Adrenal gland (tissue), 9 donors: ENCODE measurements at regions not wholly inside any gene's neighbourhood (a gene's known extent, or its start where the extent isn't known, plus 50 kb on each side); places are given as distances from the start of the nearest gene placed in this dataset.

Experiments
- DNase-seq, 7 donors: peaks; one replicate each; pipeline ENCODE4 v3.0.0-alpha.2; 2019 to 2020
- H3K27ac ChIP-seq, 5 donors: fragments of 200-600 bp; sonication (generic) in 4 of 5; 1 replicate in 3 of 5; 2 replicates in 2 of 5; pipeline versions ENCODE4 v1.5.1 to v1.8.0; 2016 to 2020; ENCODE audit warnings: mild to moderate bottlenecking in 1 of 5
- H3K27me3 ChIP-seq: fragments of 200-600 bp; 2 replicates; pipeline ENCODE4 v1.8.0; 2021
- H3K36me3 ChIP-seq, 2 donors: fragments of 200-600 bp; replicated peaks in 1 of 2; 1 replicate in 1 of 2; 2 replicates in 1 of 2; pipeline versions ENCODE4 v1.5.1 to v1.8.0; 2018 to 2022
- H3K4me1 ChIP-seq, 2 donors: fragments of 200-600 bp; replicated peaks in 1 of 2; 1 replicate in 1 of 2; 2 replicates in 1 of 2; pipeline versions ENCODE4 v1.5.1 to v1.8.0; 2018 to 2021
- H3K4me3 ChIP-seq, 4 donors: fragments of 200-600 bp; sonication (generic) in 3 of 4; one replicate each; pipeline ENCODE4 v1.5.1; 2016 to 2018
- H3K9me3 ChIP-seq, 3 donors: fragments of 200-600 bp; sonication (generic) in 1 of 3; replicated peaks in 1 of 3; 1 replicate in 2 of 3; 2 replicates in 1 of 3; pipeline versions ENCODE4 v1.5.1 to v1.8.0; 2016 to 2021
- POLR2A ChIP-seq, 2 donors: fragments of 450-650 bp; IDR thresholded peaks; one replicate each; pipeline ENCODE4 v1.6.1; 2017; ENCODE audit warnings: antibody characterized with exemption in 2 of 2, mild to moderate bottlenecking in 2 of 2, moderate library complexity in 1 of 2
- WGBS, 4 donors: extraction: QIAGEN DNeasy Blood & Tissue Kit in 2 of 4; methylation state at CpG; one replicate each; pipeline versions ENCODE4 v1.1.5 to v1.1.7; 2013 to 2017; 5-methylcytosine and 5-hydroxymethylcytosine counted together
- intact Hi-C, 2 donors: fragments of 100-400 bp; cut with DNase I; formaldehyde crosslinking; loops; one replicate each; pipeline versions ENCODE4 v1.14.1 to v1.15.0; 2022 to 2023
- small RNA-seq, 2 donors: library from RNA; depleted of rRNA; stranded (forward); fragments of <200 nt; gene quantifications; one replicate each; pipeline ENCODE3, GENCODE V24; 2016
- TF ChIP-seq, protein P1 (sequence below), 6 experiments: fragments of 450-650 bp in 4 of 6; fragments of 200-600 bp in 2 of 6; sonication (generic) in 1 of 6; IDR thresholded peaks; 1 replicate in 5 of 6; 2 replicates in 1 of 6; pipeline versions ENCODE4 v1.5.1 to v1.8.0; 2016 to 2021; ENCODE audit warnings: antibody characterized with exemption in 6 of 6, mild to moderate bottlenecking in 2 of 6, moderate library complexity in 1 of 6
- donor health status: healthy with polysubstance abuse.
- donor health status: Bipolar disorder and iron deficiency.
- donor health status: DM: yes; HTN: yes; CAD: no.
- donor health status: DM: no; HTN: no; CAD: no.
- donor health status: DM: no; HTN: no; CAD: no.

DNA sequence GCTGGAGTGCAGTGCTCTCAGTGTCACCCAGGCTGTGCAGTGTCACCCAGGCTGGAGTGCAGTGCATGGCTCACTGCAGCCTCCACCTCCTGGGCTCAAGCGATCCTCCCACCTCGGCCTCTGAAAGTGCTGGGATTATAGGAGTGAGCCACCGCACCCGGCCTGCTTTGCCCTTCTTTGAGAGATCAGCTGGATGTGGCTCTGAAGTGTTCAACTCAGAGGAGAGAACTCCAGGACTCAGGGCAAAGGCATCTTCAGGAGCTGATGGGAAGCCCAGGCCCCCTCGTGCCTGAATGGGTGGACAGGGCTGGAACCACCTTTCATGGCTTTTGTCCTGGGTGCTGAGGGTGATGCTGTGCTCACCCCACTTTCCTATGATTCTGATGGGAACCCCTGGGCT is 52.0 kb upstream of the HAAO start:
- no peak for TF ChIP-seq POLR2A (IDR thresholded peaks at IDR 0.05)
- TF ChIP-seq, protein P1, sequence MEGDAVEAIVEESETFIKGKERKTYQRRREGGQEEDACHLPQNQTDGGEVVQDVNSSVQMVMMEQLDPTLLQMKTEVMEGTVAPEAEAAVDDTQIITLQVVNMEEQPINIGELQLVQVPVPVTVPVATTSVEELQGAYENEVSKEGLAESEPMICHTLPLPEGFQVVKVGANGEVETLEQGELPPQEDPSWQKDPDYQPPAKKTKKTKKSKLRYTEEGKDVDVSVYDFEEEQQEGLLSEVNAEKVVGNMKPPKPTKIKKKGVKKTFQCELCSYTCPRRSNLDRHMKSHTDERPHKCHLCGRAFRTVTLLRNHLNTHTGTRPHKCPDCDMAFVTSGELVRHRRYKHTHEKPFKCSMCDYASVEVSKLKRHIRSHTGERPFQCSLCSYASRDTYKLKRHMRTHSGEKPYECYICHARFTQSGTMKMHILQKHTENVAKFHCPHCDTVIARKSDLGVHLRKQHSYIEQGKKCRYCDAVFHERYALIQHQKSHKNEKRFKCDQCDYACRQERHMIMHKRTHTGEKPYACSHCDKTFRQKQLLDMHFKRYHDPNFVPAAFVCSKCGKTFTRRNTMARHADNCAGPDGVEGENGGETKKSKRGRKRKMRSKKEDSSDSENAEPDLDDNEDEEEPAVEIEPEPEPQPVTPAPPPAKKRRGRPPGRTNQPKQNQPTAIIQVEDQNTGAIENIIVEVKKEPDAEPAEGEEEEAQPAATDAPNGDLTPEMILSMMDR (IDR thresholded peaks at IDR 0.05), result no peak
- peak overlapping the region in 1 of 5 donors; percentile 34 for H3K27ac ChIP-seq
- WGBS, 4 donors, result 83 to 94% (median 91%) methylated on average over 1 to 5 of the region's 5 CpGs
- intact Hi-C loops, result no loop called here
- H3K4me1 ChIP-seq, result no peaks in the 10 kb centered on the region
- no peaks in the 10 kb centered on the region for H3K9me3 ChIP-seq
- H3K4me3 ChIP-seq, result no peak overlapping the region
- no peaks in the 10 kb centered on the region for H3K36me3 ChIP-seq
- H3K27me3 ChIP-seq, result no peaks in the 10 kb centered on the region
- peak in 1 of 7 donors; percentile 20 for DNase-seq

DNA sequence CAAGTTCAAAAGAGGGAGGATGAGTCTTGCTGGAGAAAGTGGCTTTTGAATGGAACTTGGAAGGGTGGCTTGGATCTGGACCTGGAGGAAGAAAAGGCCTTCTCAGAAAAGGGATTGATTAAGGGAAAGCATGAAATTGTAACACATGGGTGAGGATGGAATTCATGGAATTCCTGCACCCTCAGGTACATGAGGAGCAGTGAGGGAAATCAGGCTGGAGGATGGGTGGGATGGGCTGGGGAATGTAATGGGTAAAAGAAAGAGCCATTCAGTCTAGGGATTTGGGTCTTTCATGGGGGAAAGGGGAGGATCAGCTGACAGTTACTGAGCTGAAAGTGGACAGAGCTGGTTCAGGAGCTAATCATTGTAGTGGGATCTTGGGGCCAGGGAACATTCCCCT is 51.2 kb upstream of the HAAO start:
- no peak overlapping the region for H3K27ac ChIP-seq

DNA sequence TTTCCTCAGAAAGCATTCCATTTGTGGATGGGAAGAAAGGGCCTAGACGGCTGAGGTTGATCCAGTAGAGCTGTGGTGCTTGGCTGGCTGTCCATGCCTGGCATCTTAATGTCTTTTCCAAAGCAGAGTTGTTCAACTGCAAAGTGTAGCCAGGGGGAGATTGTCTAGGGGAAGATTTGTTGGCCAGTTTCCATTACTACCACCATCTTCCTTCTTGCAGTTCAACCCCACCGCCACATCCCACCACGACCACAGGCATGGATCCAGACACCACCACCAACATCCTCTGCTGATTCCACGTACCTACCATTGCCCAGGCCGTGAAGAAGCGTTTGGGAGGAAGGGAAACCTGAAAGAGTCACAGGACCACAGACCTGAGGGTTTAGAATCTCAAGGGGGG is 50.7 kb upstream of the HAAO start:
- 84 to 91% (median 84%) methylated on average over 6 of the region's 6 CpGs for WGBS, 4 donors
- no peak for DNase-seq
- intact Hi-C loops, result no loop called here
- H3K4me1 ChIP-seq, result no peaks in the 10 kb centered on the region
- H3K27ac ChIP-seq, result no peak overlapping the region
- H3K9me3 ChIP-seq, result no peaks in the 10 kb centered on the region
- H3K36me3 ChIP-seq, result no peaks in the 10 kb centered on the region
- H3K27me3 ChIP-seq, result no peaks in the 10 kb centered on the region
- TF ChIP-seq, protein P1 (IDR thresholded peaks at IDR 0.05), result no peak
- TF ChIP-seq POLR2A (IDR thresholded peaks at IDR 0.05), result no peak
- H3K4me3 ChIP-seq, result no peak overlapping the region

More for the DNA sequence above, 51.2 kb upstream of the HAAO start:
- Histone ChIP-seq H3K36me3 (no peaks in the 10 kb centered on the region), H3K9me3 (no peaks in the 10 kb centered on the region), H3K4me1 (no peaks in the 10 kb centered on the region), H3K4me3 (no peak overlapping the region), H3K27me3 (no peaks in the 10 kb centered on the region)
- no peak for DNase-seq
- TF ChIP-seq, protein P1 (IDR thresholded peaks at IDR 0.05), result no peak
- TF ChIP-seq POLR2A (IDR thresholded peaks at IDR 0.05), result no peak
- intact Hi-C loops, result no loop called here

DNA sequence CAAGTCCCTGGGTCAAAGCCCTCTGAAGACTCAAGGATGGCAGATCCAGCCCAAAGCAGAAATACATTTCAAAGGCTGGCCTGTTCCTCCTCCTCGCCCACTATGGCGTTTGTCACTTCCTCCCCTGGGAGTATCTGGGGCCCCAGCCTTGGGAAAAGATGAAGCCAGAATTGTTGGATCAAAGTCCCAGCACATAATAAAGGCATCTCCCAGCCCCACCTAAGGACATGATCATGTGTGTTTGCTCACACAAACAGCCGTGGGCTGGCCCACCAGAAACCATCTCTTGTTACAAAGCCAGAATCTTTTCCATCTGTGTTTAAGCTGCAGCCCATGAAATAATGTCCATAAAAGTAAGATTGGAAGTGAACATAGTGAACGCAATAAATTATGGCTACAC is 50.1 kb upstream of the HAAO start:
- 79 to 94% (median 91%) methylated on average over 4 of the region's 4 CpGs for WGBS, 4 donors
- H3K4me1 ChIP-seq, result no peaks in the 10 kb centered on the region
- intact Hi-C loops, result no loop called here
- no peak for DNase-seq
- no peak overlapping the region for H3K4me3 ChIP-seq
- H3K36me3 ChIP-seq, result no peaks in the 10 kb centered on the region
- H3K27me3 ChIP-seq, result no peaks in the 10 kb centered on the region
- no peaks in the 10 kb centered on the region for H3K9me3 ChIP-seq
- no peak overlapping the region for H3K27ac ChIP-seq
- TF ChIP-seq, protein P1 (IDR thresholded peaks at IDR 0.05), result no peak
- no peak for TF ChIP-seq POLR2A (IDR thresholded peaks at IDR 0.05)

Small RNAs in the stretch of these regions (small RNA-seq; reads per million reads assigned to genes)
- gene RNU6-242P, result 0 reads per million in 2 donors
